Glomerular endothelial cell (primary cell): ENCODE measurements at regions not wholly inside any gene's neighbourhood (a gene's known extent, or its start where the extent isn't known, plus 50 kb on each side); places are given as distances from the start of the nearest gene placed in this dataset.

ENCODE experiments used
- DNase-seq: peaks from one replicate; pipeline ENCODE4 v3.0.0-alpha.2; 2011; ENCODE audit warnings: low read depth, low spot score; ENCODE audit errors: extremely low read depth

- no peak for DNase-seq
Observed at GRCh38 chr13:105997581-105998550, 537.6 kb downstream of the EFNB2 start.

- no peak for DNase-seq
Observed at GRCh38 chr13:105996391-105997025, 539.0 kb downstream of the EFNB2 start.

DNA sequence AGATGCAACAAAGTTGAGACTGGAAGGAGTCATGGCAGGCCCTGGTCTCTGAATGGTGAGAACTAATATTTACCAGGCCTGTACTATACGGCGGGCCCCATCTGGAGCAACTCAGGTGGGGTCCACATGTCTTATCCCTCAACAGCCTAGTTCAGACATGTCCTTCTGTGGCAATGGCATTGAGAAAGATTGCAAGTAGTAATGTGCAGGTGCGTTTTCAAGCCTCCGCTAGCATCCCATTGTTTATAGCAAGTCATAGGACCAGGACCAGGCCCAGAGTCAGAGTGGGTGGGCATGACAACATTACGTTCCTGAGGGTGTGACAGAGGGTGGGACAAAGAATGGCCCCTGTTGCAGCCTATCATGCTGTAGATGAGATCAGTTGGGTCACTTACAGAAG, 541.1 kb downstream of the EFNB2 start:
- no peak for DNase-seq

DNA sequence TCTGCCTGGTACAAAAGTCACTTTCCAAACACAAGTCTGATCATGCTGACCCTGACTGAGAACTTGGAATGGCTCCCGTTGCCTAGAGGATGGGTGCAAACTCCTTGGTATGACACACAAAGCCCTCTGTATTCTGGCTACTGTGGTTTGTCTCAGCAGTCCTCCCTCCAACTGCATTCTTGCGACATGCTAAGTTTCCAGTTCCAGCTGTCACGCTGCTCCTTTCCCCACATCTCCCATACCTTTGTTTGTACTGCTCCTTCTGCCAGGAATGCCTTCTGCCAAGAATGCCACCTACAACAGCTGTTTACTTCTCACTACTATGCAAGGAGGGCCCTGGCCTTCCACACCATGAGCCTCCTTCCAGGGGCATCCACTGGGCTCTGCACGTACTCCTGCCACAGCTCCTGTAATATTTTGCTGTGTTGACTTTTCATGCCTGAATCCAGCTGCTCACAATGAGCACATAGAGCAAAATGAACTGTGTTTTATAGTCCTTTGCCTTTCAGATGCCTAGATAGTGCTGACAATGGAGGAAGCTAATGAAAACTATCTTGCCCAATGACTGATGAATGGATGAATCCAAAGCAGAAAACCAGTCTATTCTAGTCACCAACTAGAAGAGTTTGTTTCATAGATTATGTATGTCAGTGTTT, 543.7 kb downstream of the EFNB2 start:
- no peak for DNase-seq

DNA sequence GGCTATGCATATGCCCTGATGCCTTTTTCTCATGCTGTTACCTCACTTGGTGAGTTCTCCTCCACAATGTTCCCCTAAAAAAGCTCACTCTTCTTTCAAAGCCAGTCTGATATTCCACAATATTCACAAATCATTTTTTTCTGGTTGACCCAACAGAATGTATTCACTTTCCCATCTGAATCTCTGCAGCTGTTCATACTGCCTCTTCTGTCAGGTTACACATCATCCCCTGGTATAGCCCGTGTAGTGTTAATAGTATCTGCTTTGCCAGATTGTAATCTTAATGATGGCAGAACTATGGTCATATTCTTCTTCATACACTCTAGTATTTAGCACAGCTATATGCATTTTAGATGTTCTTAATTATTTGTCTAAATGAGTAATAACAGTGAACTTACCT, 544.3 kb downstream of the EFNB2 start:
- no peak for DNase-seq

DNA sequence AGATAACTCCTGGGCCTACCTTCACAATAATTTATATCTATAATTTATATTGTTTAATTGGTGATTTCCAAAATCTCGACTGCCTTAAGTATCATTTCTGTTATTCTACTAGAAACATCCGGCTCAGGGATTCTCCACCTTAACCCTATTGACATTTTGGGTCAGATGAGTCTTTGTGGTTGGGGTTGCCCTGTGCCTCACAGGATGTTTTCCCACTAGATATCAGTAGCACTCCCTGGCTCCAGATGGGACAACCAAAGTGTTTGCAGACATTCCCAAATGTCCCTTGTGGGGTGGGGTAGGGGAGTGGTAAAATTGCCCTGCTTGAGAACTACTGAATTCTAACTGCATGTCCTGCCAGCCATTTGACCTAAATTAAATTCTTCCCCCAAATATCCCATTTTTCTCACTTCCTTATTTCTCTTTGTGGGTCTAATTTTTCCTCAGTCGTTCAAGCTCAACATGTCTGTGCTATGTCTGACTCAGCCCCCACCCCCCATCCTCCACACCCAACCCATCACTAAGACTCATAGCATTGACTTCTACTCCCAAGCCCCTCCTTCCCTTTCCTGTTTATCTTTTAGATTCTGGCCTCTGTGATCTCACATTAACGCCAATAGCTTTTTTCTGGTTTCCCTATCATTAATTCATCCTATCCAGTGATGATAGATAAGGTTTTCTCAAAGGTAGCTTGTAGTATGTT, 545.1 kb downstream of the EFNB2 start:
- no peak for DNase-seq

DNA sequence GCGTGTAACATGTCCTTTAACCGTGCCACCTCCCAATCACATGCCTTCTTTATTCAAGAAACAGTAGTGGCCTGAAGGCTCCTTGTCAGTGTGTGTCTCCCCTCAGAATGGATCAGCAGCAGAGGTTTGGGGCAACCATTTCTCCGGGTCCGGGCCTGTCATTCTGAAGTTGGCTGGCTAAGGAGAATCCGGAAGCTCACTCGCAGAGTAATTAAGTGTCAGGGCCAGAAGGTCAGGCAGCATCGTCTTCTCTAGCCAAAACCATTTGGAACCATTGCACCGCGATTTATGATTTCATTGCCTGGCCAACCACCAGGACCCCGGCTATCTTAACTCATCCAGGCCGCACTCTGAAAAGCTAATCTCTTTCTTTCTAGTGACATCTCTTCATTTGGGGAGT, 550.8 kb downstream of the EFNB2 start:
- no peak for DNase-seq

DNA sequence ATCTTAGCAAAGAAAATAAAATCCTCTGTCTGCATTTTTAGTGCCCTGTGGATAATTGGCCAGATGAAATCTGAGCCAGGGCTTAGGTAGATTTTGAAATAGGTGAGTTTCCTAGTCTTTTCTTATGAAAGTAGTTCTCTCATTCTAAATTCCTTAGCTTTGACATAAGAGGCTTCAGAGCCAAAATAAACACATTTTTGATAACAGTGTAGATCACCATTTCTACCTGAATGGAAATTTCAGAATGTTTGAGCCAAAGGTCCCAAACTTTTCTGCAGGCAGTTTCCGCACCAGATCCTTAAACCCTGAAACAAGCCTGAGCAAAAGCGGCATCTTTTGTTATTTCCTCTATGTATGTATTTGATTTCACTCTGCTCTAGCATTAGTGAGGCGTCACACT, 551.2 kb downstream of the EFNB2 start:
- no peak for DNase-seq

DNA sequence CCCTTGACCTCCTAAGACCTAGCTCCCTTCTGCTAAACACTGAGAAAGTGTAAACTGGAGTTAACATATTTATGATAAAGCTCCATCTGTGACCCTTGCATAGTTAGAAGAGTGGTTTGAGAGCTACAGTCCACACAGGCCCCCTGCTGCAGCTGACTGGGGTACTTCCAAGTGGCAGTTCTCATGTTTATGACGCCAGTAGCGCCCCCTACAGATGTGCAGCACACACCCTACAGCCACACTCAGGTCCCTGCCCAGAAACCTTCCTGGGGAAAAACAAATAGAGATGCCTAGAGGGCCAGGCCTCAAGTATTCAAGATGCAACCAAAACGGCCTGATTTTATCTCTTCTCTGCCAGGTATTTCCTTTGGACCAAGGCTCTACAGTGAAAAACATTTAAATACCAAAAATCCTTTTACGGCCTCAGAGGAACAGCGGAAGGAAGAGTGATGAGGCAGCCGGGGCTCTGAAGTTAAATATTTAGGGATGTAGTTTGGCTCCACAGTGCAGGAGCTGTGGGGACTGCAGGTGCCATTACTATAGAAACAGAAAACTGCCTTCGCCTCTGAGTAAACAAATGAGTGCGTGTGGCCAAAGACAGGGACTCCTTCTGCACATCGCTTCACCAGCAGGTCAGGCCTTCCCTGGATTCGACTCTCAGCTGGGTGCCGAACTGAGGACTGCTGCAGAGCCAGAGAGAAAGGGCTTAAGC, 553.1 kb downstream of the EFNB2 start:
- DNase-seq = no peak

- DNase-seq = no peak
Observed at GRCh38 chr13:105979131-105980011, 556.1 kb downstream of the EFNB2 start.

DNA sequence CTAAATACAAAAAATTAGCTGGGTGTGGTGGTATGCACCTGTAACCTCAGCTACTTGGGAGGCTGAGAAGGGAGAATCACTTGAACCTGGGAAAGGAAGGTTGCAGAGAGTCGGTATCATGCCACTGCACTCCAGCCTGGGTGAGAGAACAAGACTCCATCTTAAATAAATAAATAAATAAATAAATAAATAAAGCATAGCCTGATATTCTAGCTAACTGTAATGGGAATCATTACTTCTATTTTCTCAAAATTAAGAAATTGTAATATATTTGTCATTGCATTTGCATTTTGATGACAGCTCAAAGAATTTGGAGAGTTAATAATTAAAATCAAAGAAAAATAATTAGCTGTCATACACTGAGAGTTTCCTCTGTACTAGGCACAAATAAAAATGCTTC, 561.1 kb downstream of the EFNB2 start:
- no peak for DNase-seq

- DNase-seq = no peak
Observed at GRCh38 chr13:105972811-105973590, 562.5 kb downstream of the EFNB2 start.

GRCh38 chr13:105972306-105972721, 563.1 kb downstream of the EFNB2 start:
- DNase-seq = no peak

DNA sequence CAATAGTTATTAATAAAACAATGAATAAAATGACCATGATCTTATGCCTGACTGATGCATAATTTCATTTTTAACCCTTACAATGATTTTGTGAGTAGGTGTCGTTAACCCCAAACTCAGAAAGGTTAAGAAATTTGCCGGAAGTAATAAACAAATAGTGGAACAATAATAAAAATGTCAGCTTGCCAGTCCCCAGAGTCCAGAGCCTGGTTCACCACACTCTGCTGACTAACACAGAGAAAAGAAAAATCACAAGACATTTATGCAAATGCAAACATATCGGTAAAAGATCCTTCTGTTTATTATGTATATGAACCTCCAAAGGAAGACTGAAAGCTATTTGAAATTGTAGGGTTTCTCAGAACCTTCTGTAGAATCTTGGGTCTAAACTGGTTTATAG, 563.7 kb downstream of the EFNB2 start:
- DNase-seq = no peak

- no peak for DNase-seq
Observed at GRCh38 chr13:105971312-105971711, 564.1 kb downstream of the EFNB2 start.

GRCh38 chr13:105969761-105970160, 565.7 kb downstream of the EFNB2 start:
- no peak for DNase-seq

- DNase-seq = no peak
Observed at GRCh38 chr13:105965910-105966309, 569.6 kb downstream of the EFNB2 start.

DNA sequence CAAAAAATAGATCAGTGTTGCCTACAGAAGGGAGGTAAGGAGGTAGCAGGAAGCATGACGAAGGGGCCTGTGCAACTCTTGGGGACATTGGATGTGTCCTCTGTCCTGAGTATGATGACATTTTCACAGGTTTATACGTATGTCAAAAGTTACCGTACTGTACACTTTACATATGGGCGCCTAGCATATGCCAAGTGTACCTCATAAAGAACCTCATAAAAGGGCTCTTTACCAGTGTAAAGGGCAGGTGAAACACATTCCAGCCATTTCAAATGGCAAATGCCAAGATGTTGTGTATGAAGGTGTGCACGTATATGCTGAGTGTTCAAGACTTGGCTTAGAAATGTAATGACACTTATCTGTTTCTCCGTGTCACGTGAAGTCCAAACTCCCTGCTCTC, 573.4 kb downstream of the EFNB2 start:
- DNase-seq = no peak

GRCh38 chr13:105961438-105961837, 574.0 kb downstream of the EFNB2 start:
- no peak for DNase-seq
